HG03558 (cell line): ENCODE measurements at regions not wholly inside any gene's neighbourhood (a gene's known extent, or its start where the extent isn't known, plus 50 kb on each side); places are given as distances from the start of the nearest gene placed in this dataset.

Experiments
- ATAC-seq: cut with Tn5 transposase; IDR thresholded peaks from one replicate; pipeline ENCODE4 v1.9.1; 2021; ENCODE audit warnings: moderate number of reproducible peaks; ENCODE audit not compliant: unreplicated experiment; ENCODE audit errors: extremely low read depth

GRCh38 chr4:23001478-23001877 is 308.7 kb downstream of the GBA3 start:
- ATAC-seq, result no peak

GRCh38 chr4:22999419-22999818 is 306.7 kb downstream of the GBA3 start:
- no peak for ATAC-seq

GRCh38 chr4:22997358-22998224 is 304.9 kb downstream of the GBA3 start:
- no peak for ATAC-seq

GRCh38 chr4:22991576-22991975 is 298.8 kb downstream of the GBA3 start:
- no peak for ATAC-seq

GRCh38 chr4:22988526-22988925 is 295.8 kb downstream of the GBA3 start:
- ATAC-seq, result no peak

- ATAC-seq, result no peak
These were observed 295.1 kb downstream of the GBA3 start for GRCh38 chr4:22987870-22988269.

GRCh38 chr4:22986881-22987280 is 294.1 kb downstream of the GBA3 start:
- ATAC-seq, result no peak

- ATAC-seq, result no peak
These were observed 293.5 kb downstream of the GBA3 start for GRCh38 chr4:22986262-22986661.

- ATAC-seq, result no peak
These were observed 291.7 kb downstream of the GBA3 start for GRCh38 chr4:22984390-22984789.

- no peak for ATAC-seq
These were observed 285.9 kb downstream of the GBA3 start for GRCh38 chr4:22978656-22979055.

GRCh38 chr4:22970665-22971064 is 277.9 kb downstream of the GBA3 start:
- no peak for ATAC-seq

GRCh38 chr4:22969287-22969896 is 276.7 kb downstream of the GBA3 start:
- ATAC-seq, result no peak

GRCh38 chr4:22962295-22962694 is 269.6 kb downstream of the GBA3 start:
- no peak for ATAC-seq

GRCh38 chr4:22959483-22959882 is 266.7 kb downstream of the GBA3 start:
- ATAC-seq, result no peak

GRCh38 chr4:22957774-22958309 is 265.1 kb downstream of the GBA3 start:
- ATAC-seq, result no peak

GRCh38 chr4:22949161-22949855 is 256.6 kb downstream of the GBA3 start:
- ATAC-seq, result no peak

GRCh38 chr4:22947851-22948250 is 255.1 kb downstream of the GBA3 start:
- ATAC-seq, result no peak

- no peak for ATAC-seq
These were observed 250.3 kb downstream of the GBA3 start for GRCh38 chr4:22942920-22943559.

GRCh38 chr4:22941688-22942375 is 249.1 kb downstream of the GBA3 start:
- no peak for ATAC-seq

GRCh38 chr4:22932326-22932725 is 239.6 kb downstream of the GBA3 start:
- no peak for ATAC-seq
